ENCODE measurements at regions not wholly inside any gene's neighbourhood (a gene's known extent, or its start where the extent isn't known, plus 50 kb on each side); places are given as distances from the start of the nearest gene placed in this dataset.
A peak's percentile ranks its signal among the peaks of the same experiment; 100 is the strongest.

GRCh38 chr7:114084472-114085312, 165.9 kb upstream of the PPP1R3A start:
- peak; percentile 17 to 29 (median 22) for ATAC-seq
- peak overlapping the region; percentile 85 for H3K4me3 ChIP-seq
- no peaks in the 10 kb centered on the region for H3K9me3 ChIP-seq
- intact Hi-C loops (cut with DNase I) = loop anchor here (5.0 to 10.0 kb wide), 5 partner anchors 167 to 580 kb away; partner anchors contain the start of gene PPP1R3A (in 2 of the 2)
- peaks cover under 1% of the 10 kb centered on the region for H3K4me1 ChIP-seq
- H3K27me3 ChIP-seq (ENCODE audit: insufficient read depth in 3 of 3, low read length in 2 of 3) = no peaks in the 10 kb centered on the region
- H3K36me3 ChIP-seq (ENCODE audit: insufficient read depth in 1 of 2, low read depth in 1 of 2) = no peaks in the 10 kb centered on the region
- 0 to 1% (median 0%) methylated on average over 41 to 64 of the region's 64 CpGs for WGBS, 3 donors
- peak overlapping the region; percentile 93 for H3K27ac ChIP-seq
- no peak for TF ChIP-seq CTCF (IDR thresholded peaks at IDR 0.05)
- peak; percentile 39 to 78 for DNase-seq

- no peak for TF ChIP-seq CTCF (IDR thresholded peaks at IDR 0.05)
- 10 to 18% (median 15%) methylated on average over 11 of the region's 11 CpGs for WGBS, 3 donors
- ATAC-seq (no peak), DNase-seq (no peak)
- Histone ChIP-seq H3K36me3 (ENCODE audit: insufficient read depth in 1 of 2, low read depth in 1 of 2) (no peaks in the 10 kb centered on the region), H3K4me1 (no peaks in the 10 kb centered on the region), H3K27ac (peak overlapping the region; percentile 93), H3K9me3 (no peaks in the 10 kb centered on the region), H3K4me3 (peak overlapping the region; percentile 85), H3K27me3 (ENCODE audit: insufficient read depth in 3 of 3, low read length in 2 of 3) (no peaks in the 10 kb centered on the region)
- intact Hi-C loops (cut with DNase I) = loop anchor here (5.0 to 10.0 kb wide), 5 partner anchors 167 to 581 kb away; partner anchors contain the start of gene PPP1R3A (in 2 of the 2)
These were observed 165.2 kb upstream of the PPP1R3A start for GRCh38 chr7:114084002-114084471.

- peak in 1 of 4 donors; percentile 2 for ATAC-seq
- H3K4me1 ChIP-seq = no peaks in the 10 kb centered on the region
These were observed 164.6 kb upstream of the PPP1R3A start for GRCh38 chr7:114083166-114084001.

More at GRCh38 chr7:114083166-114084001, 164.6 kb upstream of the PPP1R3A start:
- H3K9me3 ChIP-seq = no peaks in the 10 kb centered on the region
- no peak for TF ChIP-seq CTCF (IDR thresholded peaks at IDR 0.05)
- WGBS, 3 donors = 9 to 21% (median 10%) methylated on average over 44 to 45 of the region's 45 CpGs
- H3K27me3 ChIP-seq (ENCODE audit: insufficient read depth in 3 of 3, low read length in 2 of 3) = no peaks in the 10 kb centered on the region
- peak overlapping the region; percentile 85 for H3K4me3 ChIP-seq
- intact Hi-C loops (cut with DNase I) = loop anchor here (2.0 to 10.0 kb wide), 6 partner anchors 166 to 581 kb away; partner anchors contain the start of genes FOXP2 (in 2 of the 2) and PPP1R3A (in 2 of the 2)
- H3K36me3 ChIP-seq (ENCODE audit: insufficient read depth in 1 of 2, low read depth in 1 of 2) = no peaks in the 10 kb centered on the region
- peak in 1 of 2 donors; percentile 65 for DNase-seq
- H3K27ac ChIP-seq = peak overlapping the region; percentile 93

Measured in psoas muscle (tissue), 7 donors.